Peyer's patch (tissue), 4 donors: ENCODE measurements at regions not wholly inside any gene's neighbourhood (a gene's known extent, or its start where the extent isn't known, plus 50 kb on each side); places are given as distances from the start of the nearest gene placed in this dataset.

ENCODE experiments used
- POLR2A ChIP-seq, 2 donors: fragments of 450-650 bp; IDR thresholded peaks; one replicate each; pipeline ENCODE4 v1.5.1; 2017; ENCODE audit warnings: antibody characterized with exemption in 2 of 2, mild to moderate bottlenecking in 2 of 2, moderate library complexity in 2 of 2
- TF ChIP-seq, protein P1 (sequence below), 6 experiments: fragments of 450-650 bp in 4 of 6; fragments of 200-600 bp in 2 of 6; sonication (generic) in 1 of 6; IDR thresholded peaks; one replicate each; pipeline ENCODE4 v1.5.1; 2017 to 2019; ENCODE audit warnings: antibody characterized with exemption in 6 of 6, mild to moderate bottlenecking in 3 of 6, moderate library complexity in 1 of 6

DNA sequence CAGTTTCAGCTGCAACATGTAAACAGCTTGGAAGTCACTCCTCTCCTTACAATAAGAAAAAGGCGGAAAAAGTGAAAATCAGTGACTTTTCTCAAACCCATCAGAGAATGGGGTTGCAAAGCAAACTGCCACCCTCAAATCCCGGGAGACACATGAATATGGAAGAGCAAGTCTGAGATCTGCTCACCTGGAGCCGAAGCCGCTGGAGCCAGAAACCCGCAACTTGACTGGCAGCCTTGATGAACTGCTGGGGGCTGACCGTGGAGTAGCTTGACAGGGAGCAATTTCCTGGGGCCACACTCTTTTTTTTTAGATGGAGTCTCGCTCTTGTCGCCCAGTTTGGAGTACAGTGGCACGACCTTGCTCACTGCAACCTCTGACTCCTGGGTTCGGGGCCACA, 208.2 kb downstream of the KIF26A start:
- TF ChIP-seq, protein P1, sequence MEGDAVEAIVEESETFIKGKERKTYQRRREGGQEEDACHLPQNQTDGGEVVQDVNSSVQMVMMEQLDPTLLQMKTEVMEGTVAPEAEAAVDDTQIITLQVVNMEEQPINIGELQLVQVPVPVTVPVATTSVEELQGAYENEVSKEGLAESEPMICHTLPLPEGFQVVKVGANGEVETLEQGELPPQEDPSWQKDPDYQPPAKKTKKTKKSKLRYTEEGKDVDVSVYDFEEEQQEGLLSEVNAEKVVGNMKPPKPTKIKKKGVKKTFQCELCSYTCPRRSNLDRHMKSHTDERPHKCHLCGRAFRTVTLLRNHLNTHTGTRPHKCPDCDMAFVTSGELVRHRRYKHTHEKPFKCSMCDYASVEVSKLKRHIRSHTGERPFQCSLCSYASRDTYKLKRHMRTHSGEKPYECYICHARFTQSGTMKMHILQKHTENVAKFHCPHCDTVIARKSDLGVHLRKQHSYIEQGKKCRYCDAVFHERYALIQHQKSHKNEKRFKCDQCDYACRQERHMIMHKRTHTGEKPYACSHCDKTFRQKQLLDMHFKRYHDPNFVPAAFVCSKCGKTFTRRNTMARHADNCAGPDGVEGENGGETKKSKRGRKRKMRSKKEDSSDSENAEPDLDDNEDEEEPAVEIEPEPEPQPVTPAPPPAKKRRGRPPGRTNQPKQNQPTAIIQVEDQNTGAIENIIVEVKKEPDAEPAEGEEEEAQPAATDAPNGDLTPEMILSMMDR (IDR thresholded peaks at IDR 0.05) = no peak
- no peak for TF ChIP-seq POLR2A (IDR thresholded peaks at IDR 0.05)
